GM23338 (cell line): ENCODE measurements at regions not wholly inside any gene's neighbourhood (a gene's known extent, or its start where the extent isn't known, plus 50 kb on each side); places are given as distances from the start of the nearest gene placed in this dataset.

ENCODE experiments used
- ATAC-seq: fragments of 200-7000 bp; cut with Tn5 transposase; 3 replicates; pipeline ENCODE4 v1.9.1; 2020
- DNase-seq: peaks from one replicate; pipeline ENCODE4 v3.0.0-alpha.2; 2015; ENCODE audit warnings: low spot score
- H2AFZ ChIP-seq: fragments of 200-600 bp; sonication (generic); 2 replicates; pipeline ENCODE4 v1.8.0; 2016; ENCODE audit warnings: antibody characterized with exemption, mild to moderate bottlenecking, moderate library complexity
- H3F3A ChIP-seq: fragments of 200-600 bp; sonication (generic); replicated peaks from 2 replicates; pipeline ENCODE4 v1.8.0; 2017; ENCODE audit warnings: antibody characterized with exemption, mixed run types, low read depth
- H3K27ac ChIP-seq: fragments of 200-600 bp; sonication (generic); 2 replicates; pipeline ENCODE4 v1.6.1; 2016; ENCODE audit warnings: low read depth
- H3K27me3 ChIP-seq: fragments of 200-600 bp; sonication (generic); 2 replicates; pipeline ENCODE4 v1.8.0; 2016; ENCODE audit warnings: mild to moderate bottlenecking, mixed run types, moderate library complexity; ENCODE audit not compliant: insufficient read depth
- H3K36me3 ChIP-seq: fragments of 200-600 bp; sonication (generic); 2 replicates; pipeline ENCODE4 v1.8.0; 2016; ENCODE audit warnings: mild to moderate bottlenecking; ENCODE audit not compliant: insufficient read depth
- H3K4me1 ChIP-seq: fragments of 200-600 bp; sonication (generic); 2 replicates; pipeline ENCODE4 v1.8.0; 2016; ENCODE audit warnings: mild to moderate bottlenecking, moderate library complexity; ENCODE audit not compliant: insufficient read depth
- H3K4me2 ChIP-seq: fragments of 200-600 bp; sonication (generic); 2 replicates; pipeline ENCODE4 v1.7.1; 2017; ENCODE audit warnings: mixed run types
- H3K4me3 ChIP-seq: fragments of 200-600 bp; sonication (generic); 2 replicates; pipeline ENCODE4 v1.6.1; 2016; ENCODE audit warnings: mixed run types
- H3K79me2 ChIP-seq: fragments of 200-600 bp; sonication (generic); replicated peaks from 2 replicates; pipeline ENCODE4 v1.8.0; 2017; ENCODE audit warnings: mild to moderate bottlenecking; ENCODE audit not compliant: insufficient read depth
- H3K9me2 ChIP-seq: fragments of 200-600 bp; sonication (generic); 2 replicates; pipeline ENCODE4 v1.8.0; 2017; ENCODE audit not compliant: insufficient read depth
- H4K20me1 ChIP-seq: fragments of 200-600 bp; sonication (generic); replicated peaks from 2 replicates; pipeline ENCODE4 v1.8.0; 2017; ENCODE audit warnings: mild to moderate bottlenecking; ENCODE audit not compliant: insufficient read depth
- H3K27ac Mint-ChIP-seq: 2 replicates; pipeline ENCODE4 v1.8.0; 2020; ENCODE audit warnings: inconsistent platforms, mild to moderate bottlenecking, moderate library complexity, mixed read lengths
- H3K27me3 Mint-ChIP-seq: 3 replicates; pipeline ENCODE4 v1.8.0; 2022; ENCODE audit warnings: low read depth, mild to moderate bottlenecking, moderate library complexity, mixed read lengths, inconsistent platforms; ENCODE audit not compliant: insufficient read depth, poor library complexity
- H3K36me3 Mint-ChIP-seq: 3 replicates; pipeline ENCODE4 v1.8.0; 2021; ENCODE audit warnings: low read depth, mild to moderate bottlenecking, inconsistent platforms, moderate library complexity, mixed read lengths
- H3K4me1 Mint-ChIP-seq: 3 replicates; pipeline ENCODE4 v1.8.0; 2020; ENCODE audit warnings: mild to moderate bottlenecking, inconsistent platforms, mixed read lengths
- H3K4me3 Mint-ChIP-seq: 3 replicates; pipeline ENCODE4 v1.8.0; 2021; ENCODE audit warnings: moderate library complexity, mild to moderate bottlenecking, inconsistent platforms, mixed read lengths
- H3K9me3 Mint-ChIP-seq: 3 replicates; pipeline ENCODE4 v1.8.0; 2020; ENCODE audit warnings: moderate library complexity, mild to moderate bottlenecking, inconsistent platforms, mixed read lengths
- CREB1 ChIP-seq: fragments of 250-450 bp; sonication (Bioruptor Pico); IDR thresholded peaks from 2 replicates; pipeline ENCODE4 v1.5.0; 2020; ENCODE audit warnings: low read depth, mild to moderate bottlenecking, moderate library complexity
- EZH2 ChIP-seq: fragments of 200-600 bp; sonication (generic); IDR thresholded peaks from one replicate; pipeline ENCODE4 v1.8.0; 2017; ENCODE audit warnings: antibody characterized with exemption, mild to moderate bottlenecking, low read depth; ENCODE audit not compliant: unreplicated experiment
- EZH2phosphoT487 ChIP-seq: fragments of 200-600 bp; sonication (generic); IDR thresholded peaks from one replicate; pipeline ENCODE4 v1.8.1; 2018; ENCODE audit warnings: antibody characterized with exemption; ENCODE audit not compliant: unreplicated experiment
- JUNB ChIP-seq: IDR thresholded peaks from one replicate; pipeline ENCODE4 v1.6.1; 2016; ENCODE audit warnings: antibody characterized with exemption; ENCODE audit not compliant: unreplicated experiment
- NANOG ChIP-seq: IDR thresholded peaks from 2 replicates; pipeline ENCODE4 v1.6.1; 2016; ENCODE audit warnings: antibody characterized with exemption, borderline replicate concordance
- ZNF331 ChIP-seq: fragments of 250-450 bp; sonication (Bioruptor Pico); IDR thresholded peaks from 2 replicates; pipeline ENCODE4 v1.5.0; 2020; ENCODE audit warnings: low read depth, mild to moderate bottlenecking, moderate library complexity
- ZNF462 ChIP-seq: fragments of 250-450 bp; sonication (Bioruptor Pico); IDR thresholded peaks from 2 replicates; pipeline ENCODE4 v1.5.0; 2020; ENCODE audit warnings: mild to moderate bottlenecking, moderate library complexity
- TF ChIP-seq, protein P1 (sequence below), 2 experiments: fragments of 200-600 bp in 1 of 2; sonication (generic) in 1 of 2; conservative IDR thresholded peaks; 2 replicates each; pipeline versions ENCODE4 v1.5.1 to v1.6.1; 2016 to 2017; ENCODE audit warnings: antibody characterized with exemption in 2 of 2, low read depth in 2 of 2, mild to moderate bottlenecking in 2 of 2, moderate library complexity in 1 of 2

DNA sequence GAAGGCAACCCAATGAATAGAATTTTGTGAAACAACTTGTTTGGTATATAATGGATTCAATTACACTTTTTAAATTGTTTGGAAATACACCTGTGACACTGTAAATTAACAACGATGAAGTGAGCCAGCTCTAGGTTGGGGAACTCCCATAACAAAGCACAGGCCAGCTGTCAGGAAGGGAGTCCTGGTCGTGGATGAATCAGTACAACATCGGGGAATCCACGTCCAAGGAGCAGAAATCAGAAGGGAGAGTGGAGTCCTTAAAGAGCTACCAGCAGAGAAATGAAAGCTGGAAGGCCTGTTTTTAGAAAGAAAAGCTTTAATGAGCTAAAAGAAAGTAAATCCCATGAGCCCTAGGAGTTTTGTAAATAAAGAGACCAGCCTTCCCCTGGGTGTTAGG is 223.1 kb upstream of the SLC35B3 start:
- H3K79me2 ChIP-seq: no peaks in the 10 kb centered on the region
- H3K4me3 ChIP-seq: no peak overlapping the region
- H3F3A ChIP-seq: no peaks in the 10 kb centered on the region
- no peaks in the 10 kb centered on the region for H4K20me1 ChIP-seq
- H3K4me1 ChIP-seq: peaks cover 9% of the 10 kb centered on the region; the same call in 1 of the 2 replicates
- H3K27ac Mint-ChIP-seq: no peak overlapping the region; the same call in 1 of the 2 replicates
- H3K27ac ChIP-seq: no peak overlapping the region
- H2AFZ ChIP-seq: peak overlapping the region; percentile 92
- no peaks in the 10 kb centered on the region for H3K36me3 Mint-ChIP-seq
- no peaks in the 10 kb centered on the region for H3K27me3 Mint-ChIP-seq
- no peak overlapping the region for H3K4me3 Mint-ChIP-seq
- ATAC-seq: peak; percentile 43; the same call in 1 of the 3 replicates
- no peaks in the 10 kb centered on the region for H3K9me3 Mint-ChIP-seq
- peaks cover 4% of the 10 kb centered on the region; the same call in 2 of the 3 replicates for H3K4me1 Mint-ChIP-seq
- no peaks in the 10 kb centered on the region for H3K27me3 ChIP-seq
- H3K36me3 ChIP-seq: no peaks in the 10 kb centered on the region
- H3K9me2 ChIP-seq: no peaks in the 10 kb centered on the region
- DNase-seq: peak; percentile 4
- H3K4me2 ChIP-seq: no peak overlapping the region
- TF ChIP-seq ZNF331 (no peak), EZH2phosphoT487 (no peak)

GRCh38 chr6:8657522-8657921 is 222.2 kb upstream of the SLC35B3 start:
- Histone ChIP-seq H3K4me1 (peaks cover 9% of the 10 kb centered on the region; the same call in 1 of the 2 replicates), H3K27me3 (no peaks in the 10 kb centered on the region), H3K79me2 (no peaks in the 10 kb centered on the region), H3K27ac (no peak overlapping the region), H3K4me2 (no peak overlapping the region), H3K4me3 (no peak overlapping the region), H2AFZ (no peak overlapping the region), H4K20me1 (no peaks in the 10 kb centered on the region), H3K36me3 (no peaks in the 10 kb centered on the region), H3F3A (no peaks in the 10 kb centered on the region), H3K9me2 (peaks cover 2% of the 10 kb centered on the region; the same call in 1 of the 2 replicates)
- Mint-ChIP-seq H3K27me3 (no peaks in the 10 kb centered on the region), H3K4me1 (peaks cover 4% of the 10 kb centered on the region; the same call in 2 of the 3 replicates), H3K4me3 (no peak overlapping the region), H3K9me3 (no peaks in the 10 kb centered on the region), H3K27ac (no peak overlapping the region), H3K36me3 (no peaks in the 10 kb centered on the region)
- ATAC-seq (no peak), DNase-seq (no peak)
- TF ChIP-seq NANOG (no peak), EZH2 (no peak), EZH2phosphoT487 (no peak), CREB1 (CRISPR knock-in tag) (no peak), ZNF462 (CRISPR knock-in tag) (no peak), JUNB (no peak)
- TF ChIP-seq, protein P1, sequence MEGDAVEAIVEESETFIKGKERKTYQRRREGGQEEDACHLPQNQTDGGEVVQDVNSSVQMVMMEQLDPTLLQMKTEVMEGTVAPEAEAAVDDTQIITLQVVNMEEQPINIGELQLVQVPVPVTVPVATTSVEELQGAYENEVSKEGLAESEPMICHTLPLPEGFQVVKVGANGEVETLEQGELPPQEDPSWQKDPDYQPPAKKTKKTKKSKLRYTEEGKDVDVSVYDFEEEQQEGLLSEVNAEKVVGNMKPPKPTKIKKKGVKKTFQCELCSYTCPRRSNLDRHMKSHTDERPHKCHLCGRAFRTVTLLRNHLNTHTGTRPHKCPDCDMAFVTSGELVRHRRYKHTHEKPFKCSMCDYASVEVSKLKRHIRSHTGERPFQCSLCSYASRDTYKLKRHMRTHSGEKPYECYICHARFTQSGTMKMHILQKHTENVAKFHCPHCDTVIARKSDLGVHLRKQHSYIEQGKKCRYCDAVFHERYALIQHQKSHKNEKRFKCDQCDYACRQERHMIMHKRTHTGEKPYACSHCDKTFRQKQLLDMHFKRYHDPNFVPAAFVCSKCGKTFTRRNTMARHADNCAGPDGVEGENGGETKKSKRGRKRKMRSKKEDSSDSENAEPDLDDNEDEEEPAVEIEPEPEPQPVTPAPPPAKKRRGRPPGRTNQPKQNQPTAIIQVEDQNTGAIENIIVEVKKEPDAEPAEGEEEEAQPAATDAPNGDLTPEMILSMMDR (conservative IDR thresholded peaks at IDR 0.05; ENCODE audit: low read depth in 2 of 2): no peak
